BJ (cell line): ENCODE measurements at regions not wholly inside any gene's neighbourhood (a gene's known extent, or its start where the extent isn't known, plus 50 kb on each side); places are given as distances from the start of the nearest gene placed in this dataset.

Source experiments
- CTCF ChIA-PET: fragments of 350-600 bp; formaldehyde crosslinking; extraction: SDS; loops from one replicate; lab custom pipeline; 2021; ENCODE audit warnings: antibody characterized with exemption, inconsistent platforms; lab: Yijun Ruan, JAX
- POLR2A ChIA-PET: fragments of 300-600 bp; sonication (Branson Sonifier 250); formaldehyde crosslinking; extraction: SDS; loops from one replicate; lab custom pipeline; 2021; ENCODE audit warnings: antibody characterized with exemption; lab: Charles Lee
- DNase-seq: peaks from one replicate; pipeline ENCODE4 v3.0.0-alpha.2; 2011; ENCODE audit warnings: low read depth
- H3K27me3 ChIP-seq: 2 replicates; pipeline ENCODE4 v1.6.0; 2011; ENCODE audit warnings: low read length; ENCODE audit not compliant: control insufficient read depth, insufficient read depth
- H3K36me3 ChIP-seq: 2 replicates; pipeline ENCODE4 v1.5.1; 2011; ENCODE audit warnings: low read length; ENCODE audit not compliant: control insufficient read depth, insufficient read depth
- H3K4me3 ChIP-seq: 2 replicates; pipeline ENCODE4 v1.5.1; 2011; ENCODE audit warnings: low read depth, mild to moderate bottlenecking, control low read depth, low read length
- TF ChIP-seq, protein P1 (sequence below): IDR thresholded peaks from 2 replicates; pipeline ENCODE4 v1.5.1; 2011; ENCODE audit warnings: low read depth, mild to moderate bottlenecking, control low read depth, inconsistent platforms, low read length, moderate library complexity; ENCODE audit not compliant: insufficient read depth

GRCh38 chr1:90147093-90147492, 152.2 kb downstream of the ZNF326 start:
- TF ChIP-seq, protein P1, sequence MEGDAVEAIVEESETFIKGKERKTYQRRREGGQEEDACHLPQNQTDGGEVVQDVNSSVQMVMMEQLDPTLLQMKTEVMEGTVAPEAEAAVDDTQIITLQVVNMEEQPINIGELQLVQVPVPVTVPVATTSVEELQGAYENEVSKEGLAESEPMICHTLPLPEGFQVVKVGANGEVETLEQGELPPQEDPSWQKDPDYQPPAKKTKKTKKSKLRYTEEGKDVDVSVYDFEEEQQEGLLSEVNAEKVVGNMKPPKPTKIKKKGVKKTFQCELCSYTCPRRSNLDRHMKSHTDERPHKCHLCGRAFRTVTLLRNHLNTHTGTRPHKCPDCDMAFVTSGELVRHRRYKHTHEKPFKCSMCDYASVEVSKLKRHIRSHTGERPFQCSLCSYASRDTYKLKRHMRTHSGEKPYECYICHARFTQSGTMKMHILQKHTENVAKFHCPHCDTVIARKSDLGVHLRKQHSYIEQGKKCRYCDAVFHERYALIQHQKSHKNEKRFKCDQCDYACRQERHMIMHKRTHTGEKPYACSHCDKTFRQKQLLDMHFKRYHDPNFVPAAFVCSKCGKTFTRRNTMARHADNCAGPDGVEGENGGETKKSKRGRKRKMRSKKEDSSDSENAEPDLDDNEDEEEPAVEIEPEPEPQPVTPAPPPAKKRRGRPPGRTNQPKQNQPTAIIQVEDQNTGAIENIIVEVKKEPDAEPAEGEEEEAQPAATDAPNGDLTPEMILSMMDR: no peak
- DNase-seq: no peak
- ChIA-PET POLR2A (no interaction called here), CTCF (no interaction called here)
- Histone ChIP-seq H3K4me3 (no peak overlapping the region), H3K36me3 (no peaks in the 10 kb centered on the region), H3K27me3 (no peaks in the 10 kb centered on the region)

GRCh38 chr1:90144820-90145219, 149.9 kb downstream of the ZNF326 start:
- Histone ChIP-seq H3K4me3 (no peak overlapping the region), H3K36me3 (no peaks in the 10 kb centered on the region), H3K27me3 (no peaks in the 10 kb centered on the region)
- TF ChIP-seq, protein P1: no peak
- POLR2A ChIA-PET: no interaction called here
- CTCF ChIA-PET: no interaction called here
- DNase-seq: no peak

- POLR2A ChIA-PET: no interaction called here
- H3K4me3 ChIP-seq: no peak overlapping the region
- TF ChIP-seq, protein P1: no peak
- CTCF ChIA-PET: interaction anchor here (1.6 kb wide), 1 partner anchor 30 kb away, joined by 3 read pairs; no protein-coding TSS in a partner anchor
- H3K27me3 ChIP-seq: no peaks in the 10 kb centered on the region
- no peaks in the 10 kb centered on the region for H3K36me3 ChIP-seq
- no peak for DNase-seq
These were observed 148.7 kb downstream of the ZNF326 start for GRCh38 chr1:90143591-90143990.

GRCh38 chr1:90142697-90143096, 147.8 kb downstream of the ZNF326 start:
- Histone ChIP-seq H3K36me3 (no peaks in the 10 kb centered on the region), H3K4me3 (no peak overlapping the region), H3K27me3 (no peaks in the 10 kb centered on the region)
- no peak for DNase-seq
- ChIA-PET CTCF (interaction anchor here (1.6 kb wide), 1 partner anchor 31 kb away, joined by 3 read pairs; no protein-coding TSS in a partner anchor), POLR2A (no interaction called here)
- TF ChIP-seq, protein P1: no peak

DNA sequence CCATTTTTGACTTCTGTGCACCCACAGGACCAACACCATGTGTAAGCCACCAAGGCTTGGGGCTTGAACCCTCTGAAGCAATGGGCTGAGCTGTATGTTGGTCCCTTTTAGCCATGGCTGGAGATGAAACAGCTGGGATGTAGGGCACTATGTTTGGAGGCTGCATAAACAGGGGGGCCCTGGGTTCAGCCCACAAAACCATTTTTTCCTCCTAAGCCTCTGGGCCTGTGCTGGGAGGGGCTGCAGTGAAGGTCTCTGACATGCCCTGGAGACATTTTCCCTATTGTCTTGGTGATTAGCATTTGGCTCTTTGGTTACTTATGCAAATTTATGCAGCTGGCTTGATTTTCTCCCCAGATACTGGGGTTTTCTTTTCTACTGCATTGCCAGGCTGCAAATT, 144.9 kb downstream of the ZNF326 start:
- Histone ChIP-seq H3K36me3 (no peaks in the 10 kb centered on the region), H3K4me3 (no peak overlapping the region), H3K27me3 (no peaks in the 10 kb centered on the region)
- no peak for DNase-seq
- CTCF ChIA-PET: no interaction called here
- TF ChIP-seq, protein P1: no peak
- POLR2A ChIA-PET: no interaction called here
